ENCODE measurements at regions not wholly inside any gene's neighbourhood (a gene's known extent, or its start where the extent isn't known, plus 50 kb on each side); places are given as distances from the start of the nearest gene placed in this dataset.

- Mint-ChIP-seq H3K9me3 (peaks cover 0 to 2% (median 0%) of the 10 kb centered on the region in 9 donors), H3K27ac (no peak overlapping the region), H3K36me3 (no peaks in the 10 kb centered on the region), H3K27me3 (peaks cover 0 to 11% (median 6%) of the 10 kb centered on the region in 5 donors), H3K4me3 (no peak overlapping the region), H3K4me1 (no peaks in the 10 kb centered on the region)
- DNase-seq (no peak), ATAC-seq (no peak)
- POLR2A ChIA-PET = no interaction called here
Observed at GRCh38 chr2:204364860-204365535, 180.3 kb upstream of the PARD3B start.

- Mint-ChIP-seq H3K36me3 (no peaks in the 10 kb centered on the region), H3K4me1 (no peaks in the 10 kb centered on the region), H3K4me3 (no peak overlapping the region), H3K27ac (no peak overlapping the region), H3K27me3 (peaks cover 0 to 11% (median 6%) of the 10 kb centered on the region in 5 donors), H3K9me3 (peaks cover 0 to 2% (median 0%) of the 10 kb centered on the region in 9 donors)
- POLR2A ChIA-PET = no interaction called here
- no peak for ATAC-seq
- no peak for DNase-seq
Observed at GRCh38 chr2:204365811-204366210, 179.5 kb upstream of the PARD3B start.

- POLR2A ChIA-PET = no interaction called here
- Mint-ChIP-seq H3K4me1 (no peaks in the 10 kb centered on the region), H3K36me3 (no peaks in the 10 kb centered on the region), H3K4me3 (no peak overlapping the region), H3K27ac (no peak overlapping the region), H3K9me3 (peaks cover 0 to 2% (median 0%) of the 10 kb centered on the region in 9 donors), H3K27me3 (peaks cover 0 to 11% (median 6%) of the 10 kb centered on the region in 5 donors)
- DNase-seq = no peak
- no peak for ATAC-seq
Observed at GRCh38 chr2:204367466-204367865, 177.8 kb upstream of the PARD3B start.

- DNase-seq (no peak), ATAC-seq (no peak)
- Mint-ChIP-seq H3K4me3 (no peak overlapping the region), H3K36me3 (no peaks in the 10 kb centered on the region), H3K27me3 (peaks cover 6 to 22% (median 12%) of the 10 kb centered on the region in 5 donors), H3K27ac (no peak overlapping the region), H3K9me3 (no peaks in the 10 kb centered on the region), H3K4me1 (no peaks in the 10 kb centered on the region)
- POLR2A ChIA-PET = no interaction called here
Observed at GRCh38 chr2:204370172-204370718, 175.0 kb upstream of the PARD3B start.

- H3K9me3 Mint-ChIP-seq = peaks cover 0 to 7% (median 0%) of the 10 kb centered on the region in 9 donors
- peaks cover 6 to 12% (median 9%) of the 10 kb centered on the region in 5 donors for H3K27me3 Mint-ChIP-seq
- H3K36me3 Mint-ChIP-seq = no peaks in the 10 kb centered on the region
- POLR2A ChIA-PET = no interaction called here
- no peak overlapping the region for H3K4me3 Mint-ChIP-seq
- ATAC-seq (no peak), DNase-seq (no peak)
- no peak overlapping the region for H3K27ac Mint-ChIP-seq
- H3K4me1 Mint-ChIP-seq = no peaks in the 10 kb centered on the region
Observed at GRCh38 chr2:204373942-204374341, 171.3 kb upstream of the PARD3B start.

GRCh38 chr2:204380141-204380881 is 165.0 kb upstream of the PARD3B start:
- H3K4me3 Mint-ChIP-seq = no peak overlapping the region
- POLR2A ChIA-PET = no interaction called here
- DNase-seq = no peak
- no peaks in the 10 kb centered on the region for H3K4me1 Mint-ChIP-seq
- ATAC-seq = no peak
- H3K36me3 Mint-ChIP-seq = no peaks in the 10 kb centered on the region
- no peak overlapping the region for H3K27ac Mint-ChIP-seq
- H3K9me3 Mint-ChIP-seq = peaks cover 0 to 22% (median 2%) of the 10 kb centered on the region in 9 donors
- peaks cover 2 to 27% (median 13%) of the 10 kb centered on the region in 5 donors for H3K27me3 Mint-ChIP-seq

GRCh38 chr2:204386668-204387067 is 158.6 kb upstream of the PARD3B start:
- POLR2A ChIA-PET = no interaction called here
- Mint-ChIP-seq H3K27ac (no peak overlapping the region), H3K4me3 (no peak overlapping the region), H3K27me3 (peaks cover 3 to 21% (median 12%) of the 10 kb centered on the region in 5 donors), H3K9me3 (peaks cover 0 to 14% (median 0%) of the 10 kb centered on the region in 9 donors), H3K36me3 (no peaks in the 10 kb centered on the region), H3K4me1 (no peaks in the 10 kb centered on the region)
- DNase-seq (no peak), ATAC-seq (no peak)

GRCh38 chr2:204389120-204389519 is 156.2 kb upstream of the PARD3B start:
- POLR2A ChIA-PET = no interaction called here
- Mint-ChIP-seq H3K36me3 (no peaks in the 10 kb centered on the region), H3K4me1 (no peaks in the 10 kb centered on the region), H3K9me3 (peaks cover 0 to 5% (median 2%) of the 10 kb centered on the region in 9 donors), H3K27me3 (peaks cover 2 to 23% (median 11%) of the 10 kb centered on the region in 5 donors), H3K27ac (no peak overlapping the region), H3K4me3 (no peak overlapping the region)
- no peak for DNase-seq
- no peak for ATAC-seq

GRCh38 chr2:204389856-204390255 is 155.4 kb upstream of the PARD3B start:
- Mint-ChIP-seq H3K9me3 (peaks cover 0 to 3% (median 2%) of the 10 kb centered on the region in 9 donors), H3K36me3 (no peaks in the 10 kb centered on the region), H3K4me1 (no peaks in the 10 kb centered on the region), H3K27me3 (peaks cover 2 to 30% (median 10%) of the 10 kb centered on the region in 5 donors), H3K4me3 (no peak overlapping the region), H3K27ac (no peak overlapping the region)
- no peak for DNase-seq
- ATAC-seq = no peak
- POLR2A ChIA-PET = no interaction called here

- H3K36me3 Mint-ChIP-seq = no peaks in the 10 kb centered on the region
- DNase-seq = no peak
- H3K4me3 Mint-ChIP-seq = no peak overlapping the region
- no peak for ATAC-seq
- no peak overlapping the region for H3K27ac Mint-ChIP-seq
- POLR2A ChIA-PET = no interaction called here
- peaks cover 0 to 6% (median 0%) of the 10 kb centered on the region in 9 donors for H3K9me3 Mint-ChIP-seq
- H3K27me3 Mint-ChIP-seq = peaks cover 8 to 46% (median 19%) of the 10 kb centered on the region in 5 donors
- no peaks in the 10 kb centered on the region for H3K4me1 Mint-ChIP-seq
Observed at GRCh38 chr2:204395539-204395938, 149.7 kb upstream of the PARD3B start.

- peaks cover 2 to 38% (median 7%) of the 10 kb centered on the region in 5 donors for H3K27me3 Mint-ChIP-seq
- ATAC-seq (no peak), DNase-seq (no peak)
- H3K27ac Mint-ChIP-seq = no peak overlapping the region
- peaks cover 0 to 9% (median 0%) of the 10 kb centered on the region in 9 donors for H3K9me3 Mint-ChIP-seq
- no peaks in the 10 kb centered on the region for H3K36me3 Mint-ChIP-seq
- POLR2A ChIA-PET = no interaction called here
- H3K4me3 Mint-ChIP-seq = no peak overlapping the region
- H3K4me1 Mint-ChIP-seq = no peaks in the 10 kb centered on the region
Observed at GRCh38 chr2:204401114-204401513, 144.2 kb upstream of the PARD3B start.

- no peak overlapping the region for H3K4me3 Mint-ChIP-seq
- ATAC-seq = no peak
- H3K9me3 Mint-ChIP-seq = peaks cover 3 to 16% (median 9%) of the 10 kb centered on the region in 9 donors
- no peak overlapping the region for H3K27ac Mint-ChIP-seq
- POLR2A ChIA-PET = no interaction called here
- peaks cover 0 to 35% (median 7%) of the 10 kb centered on the region in 5 donors for H3K27me3 Mint-ChIP-seq
- peaks cover 1 to 3% (median 3%) of the 10 kb centered on the region in 3 donors for H3K36me3 Mint-ChIP-seq
- H3K4me1 Mint-ChIP-seq = no peaks in the 10 kb centered on the region
- no peak for DNase-seq
Observed at GRCh38 chr2:204407204-204408014, 137.9 kb upstream of the PARD3B start.
